Panc1 (cell line): ENCODE measurements at regions not wholly inside any gene's neighbourhood (a gene's known extent, or its start where the extent isn't known, plus 50 kb on each side); places are given as distances from the start of the nearest gene placed in this dataset.

ENCODE experiments used
- ATAC-seq: fragments of 200-7000 bp; cut with Tn5 transposase; 2 replicates; pipeline ENCODE4 v1.9.1; 2020; ENCODE audit warnings: mild to moderate bottlenecking, moderate library complexity
- BruUV-seq: library from RNA; stranded (reverse); fragments of 400-500 nt; replicated peaks from 2 replicates; lab custom pipeline; 2021; lab: Mats Ljungman, UMichigan
- CTCF ChIA-PET: fragments of 300-600 bp; sonication (Branson Sonifier 250); formaldehyde crosslinking; loops from one replicate; lab custom pipeline; 2022; ENCODE audit warnings: antibody characterized with exemption; lab: Charles Lee
- POLR2A ChIA-PET: fragments of 300-600 bp; sonication (Branson Sonifier 250); formaldehyde crosslinking; loops from one replicate; lab custom pipeline; 2022; ENCODE audit warnings: antibody characterized with exemption; lab: Charles Lee
- DNase-seq: peaks from one replicate; pipeline ENCODE4 v3.0.0-alpha.2; 2010; ENCODE audit warnings: low read depth, low spot score
- H3K27ac ChIP-seq: 2 replicates; pipeline ENCODE4 v1.5.1; 2011; ENCODE audit warnings: mild to moderate bottlenecking, low read length, inconsistent platforms
- H3K27me3 ChIP-seq: fragments of 200-500 bp; sonication (Bioruptor generic); 2 replicates; pipeline ENCODE4 v1.6.0; 2014; ENCODE audit warnings: low read length, inconsistent platforms; ENCODE audit not compliant: control insufficient read depth, insufficient read depth
- H3K36me3 ChIP-seq: fragments of 200-500 bp; sonication (Bioruptor generic); 2 replicates; pipeline ENCODE4 v1.5.1; 2014; ENCODE audit warnings: inconsistent platforms, mild to moderate bottlenecking, low read length, moderate library complexity; ENCODE audit not compliant: control insufficient read depth, insufficient read depth
- H3K4me1 ChIP-seq: 2 replicates; pipeline ENCODE4 v1.5.1; 2011; ENCODE audit warnings: inconsistent platforms, mild to moderate bottlenecking, low read length, moderate library complexity; ENCODE audit not compliant: control insufficient read depth, insufficient read depth
- H3K4me3 ChIP-seq, 2 experiments: 2 replicates each; pipeline ENCODE4 v1.5.1; 2011 to 2012; ENCODE audit warnings: low read depth in 2 of 2, low read length in 2 of 2, mild to moderate bottlenecking in 2 of 2, inconsistent platforms in 1 of 2, moderate library complexity in 1 of 2
- H3K9me3 ChIP-seq: fragments of 200-500 bp; sonication (Bioruptor generic); 2 replicates; pipeline ENCODE4 v1.5.1; 2014; ENCODE audit warnings: low read depth, mild to moderate bottlenecking, inconsistent platforms, low read length, moderate library complexity; ENCODE audit not compliant: control insufficient read depth, insufficient read depth
- POLR2AphosphoS5 ChIP-seq: IDR thresholded peaks from 2 replicates; pipeline ENCODE4 v1.6.1; 2012; ENCODE audit warnings: mild to moderate bottlenecking, low read depth, low read length, moderate library complexity
- SIN3A ChIP-seq: IDR thresholded peaks from 2 replicates; pipeline ENCODE4 v1.6.1; 2012; ENCODE audit warnings: low read depth, mild to moderate bottlenecking, low read length, moderate library complexity, borderline replicate concordance; ENCODE audit not compliant: insufficient read depth
- TCF7L2 ChIP-seq: IDR thresholded peaks from 2 replicates; pipeline ENCODE4 v1.6.1; 2011; ENCODE audit warnings: mild to moderate bottlenecking, low read depth, low read length, inconsistent platforms
- in situ Hi-C: cut with HindIII; loops from 2 replicates; pipeline ENCODE4 v1.10.0; 2016; ENCODE audit warnings: low sequenced_read_pairs, low pct_unique_long_range_greater_than_20kb
- intact Hi-C: fragments of 100-400 bp; cut with micrococcal nuclease; formaldehyde crosslinking; loops from one replicate; pipeline ENCODE4 v1.10.0; 2022; ENCODE audit not compliant: unreplicated experiment
- TF ChIP-seq, protein P1 (sequence below), 2 experiments: IDR thresholded peaks; 2 replicates each; pipeline ENCODE4 v1.6.1; 2011 to 2012; ENCODE audit warnings: low read depth in 2 of 2, control low read depth in 1 of 2, low read length in 1 of 2, mild to moderate bottlenecking in 1 of 2, moderate library complexity in 1 of 2; ENCODE audit not compliant: insufficient read depth in 1 of 2
- TF ChIP-seq, protein P2 (sequence below): fragments of 450-650 bp; IDR thresholded peaks from 2 replicates; pipeline ENCODE4 v1.5.1; 2017; ENCODE audit warnings: mild to moderate bottlenecking

GRCh38 chr1:83516369-83516768, 482.6 kb downstream of the TTLL7 start:
- no peaks in the 10 kb centered on the region for H3K27me3 ChIP-seq
- CTCF ChIA-PET, result no interaction called here

DNA sequence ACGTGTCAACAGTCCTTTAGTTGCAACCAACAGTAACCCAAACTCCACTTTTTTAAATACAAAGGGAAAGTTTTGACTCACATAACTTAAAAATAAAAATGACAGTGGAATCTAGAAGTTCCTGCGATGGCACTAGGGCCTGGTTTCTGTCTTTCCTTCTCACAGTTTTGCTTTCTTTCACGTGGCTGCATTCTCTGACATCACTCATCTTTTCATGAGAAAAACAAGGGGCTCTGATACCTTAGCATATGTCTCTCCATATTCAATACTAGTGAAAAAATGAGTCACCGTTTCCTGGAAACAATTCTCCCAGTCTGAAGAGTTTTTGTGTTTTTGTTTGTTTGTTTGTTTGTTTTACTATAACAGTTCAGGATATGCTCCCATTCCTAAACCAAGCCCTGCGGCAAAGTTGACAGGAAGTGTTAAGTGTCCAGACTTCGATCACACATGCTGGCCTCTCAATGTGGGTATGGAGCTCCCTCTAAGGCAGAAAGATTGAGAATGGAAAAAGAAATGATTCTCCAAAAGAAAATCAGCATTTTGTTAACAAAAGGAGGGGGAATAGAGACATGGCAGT, 483.3 kb downstream of the TTLL7 start:
- DNase-seq (no peak), ATAC-seq (no peak)
- CTCF ChIA-PET, result no interaction called here
- Histone ChIP-seq H3K4me3 (no peak overlapping the region), H3K27ac (no peak overlapping the region), H3K36me3 (no peaks in the 10 kb centered on the region), H3K4me1 (no peaks in the 10 kb centered on the region), H3K9me3 (no peaks in the 10 kb centered on the region), H3K27me3 (no peaks in the 10 kb centered on the region)
- POLR2A ChIA-PET, result no interaction called here
- intact Hi-C loops (no loop called here), in situ Hi-C loops (no loop called here)
- no peak for TF ChIP-seq SIN3A
- TF ChIP-seq, protein P1, sequence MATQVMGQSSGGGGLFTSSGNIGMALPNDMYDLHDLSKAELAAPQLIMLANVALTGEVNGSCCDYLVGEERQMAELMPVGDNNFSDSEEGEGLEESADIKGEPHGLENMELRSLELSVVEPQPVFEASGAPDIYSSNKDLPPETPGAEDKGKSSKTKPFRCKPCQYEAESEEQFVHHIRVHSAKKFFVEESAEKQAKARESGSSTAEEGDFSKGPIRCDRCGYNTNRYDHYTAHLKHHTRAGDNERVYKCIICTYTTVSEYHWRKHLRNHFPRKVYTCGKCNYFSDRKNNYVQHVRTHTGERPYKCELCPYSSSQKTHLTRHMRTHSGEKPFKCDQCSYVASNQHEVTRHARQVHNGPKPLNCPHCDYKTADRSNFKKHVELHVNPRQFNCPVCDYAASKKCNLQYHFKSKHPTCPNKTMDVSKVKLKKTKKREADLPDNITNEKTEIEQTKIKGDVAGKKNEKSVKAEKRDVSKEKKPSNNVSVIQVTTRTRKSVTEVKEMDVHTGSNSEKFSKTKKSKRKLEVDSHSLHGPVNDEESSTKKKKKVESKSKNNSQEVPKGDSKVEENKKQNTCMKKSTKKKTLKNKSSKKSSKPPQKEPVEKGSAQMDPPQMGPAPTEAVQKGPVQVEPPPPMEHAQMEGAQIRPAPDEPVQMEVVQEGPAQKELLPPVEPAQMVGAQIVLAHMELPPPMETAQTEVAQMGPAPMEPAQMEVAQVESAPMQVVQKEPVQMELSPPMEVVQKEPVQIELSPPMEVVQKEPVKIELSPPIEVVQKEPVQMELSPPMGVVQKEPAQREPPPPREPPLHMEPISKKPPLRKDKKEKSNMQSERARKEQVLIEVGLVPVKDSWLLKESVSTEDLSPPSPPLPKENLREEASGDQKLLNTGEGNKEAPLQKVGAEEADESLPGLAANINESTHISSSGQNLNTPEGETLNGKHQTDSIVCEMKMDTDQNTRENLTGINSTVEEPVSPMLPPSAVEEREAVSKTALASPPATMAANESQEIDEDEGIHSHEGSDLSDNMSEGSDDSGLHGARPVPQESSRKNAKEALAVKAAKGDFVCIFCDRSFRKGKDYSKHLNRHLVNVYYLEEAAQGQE (IDR thresholded peaks at IDR 0.05; ENCODE audit: insufficient read depth in 1 of 2, low read depth in 2 of 2, low read length in 1 of 2), result no peak
- TF ChIP-seq, protein P2, sequence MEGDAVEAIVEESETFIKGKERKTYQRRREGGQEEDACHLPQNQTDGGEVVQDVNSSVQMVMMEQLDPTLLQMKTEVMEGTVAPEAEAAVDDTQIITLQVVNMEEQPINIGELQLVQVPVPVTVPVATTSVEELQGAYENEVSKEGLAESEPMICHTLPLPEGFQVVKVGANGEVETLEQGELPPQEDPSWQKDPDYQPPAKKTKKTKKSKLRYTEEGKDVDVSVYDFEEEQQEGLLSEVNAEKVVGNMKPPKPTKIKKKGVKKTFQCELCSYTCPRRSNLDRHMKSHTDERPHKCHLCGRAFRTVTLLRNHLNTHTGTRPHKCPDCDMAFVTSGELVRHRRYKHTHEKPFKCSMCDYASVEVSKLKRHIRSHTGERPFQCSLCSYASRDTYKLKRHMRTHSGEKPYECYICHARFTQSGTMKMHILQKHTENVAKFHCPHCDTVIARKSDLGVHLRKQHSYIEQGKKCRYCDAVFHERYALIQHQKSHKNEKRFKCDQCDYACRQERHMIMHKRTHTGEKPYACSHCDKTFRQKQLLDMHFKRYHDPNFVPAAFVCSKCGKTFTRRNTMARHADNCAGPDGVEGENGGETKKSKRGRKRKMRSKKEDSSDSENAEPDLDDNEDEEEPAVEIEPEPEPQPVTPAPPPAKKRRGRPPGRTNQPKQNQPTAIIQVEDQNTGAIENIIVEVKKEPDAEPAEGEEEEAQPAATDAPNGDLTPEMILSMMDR, result no peak
- TF ChIP-seq TCF7L2, result no peak
- no peak for TF ChIP-seq POLR2AphosphoS5
- no TSS peak for BruUV-seq

More at GRCh38 chr1:83516369-83516768, 482.6 kb downstream of the TTLL7 start:
- H3K4me3 ChIP-seq, result no peak overlapping the region
- no peak overlapping the region for H3K27ac ChIP-seq
- no peak for DNase-seq
- H3K9me3 ChIP-seq, result no peaks in the 10 kb centered on the region
- POLR2A ChIA-PET, result no interaction called here
- no peak for ATAC-seq
- in situ Hi-C loops, result no loop called here
- no peaks in the 10 kb centered on the region for H3K36me3 ChIP-seq
- intact Hi-C loops, result no loop called here
- BruUV-seq, result no TSS peak
- TF ChIP-seq TCF7L2 (no peak), SIN3A (no peak), POLR2AphosphoS5 (no peak)
- TF ChIP-seq, protein P2, result no peak
- TF ChIP-seq, protein P1 (IDR thresholded peaks at IDR 0.05; ENCODE audit: insufficient read depth in 1 of 2, low read depth in 2 of 2, low read length in 1 of 2), result no peak
- H3K4me1 ChIP-seq, result no peaks in the 10 kb centered on the region
